A549 (cell line): ENCODE measurements at regions not wholly inside any gene's neighbourhood (a gene's known extent, or its start where the extent isn't known, plus 50 kb on each side); places are given as distances from the start of the nearest gene placed in this dataset.

Experiments
- ATAC-seq, 2 experiments: fragments of 200-7000 bp in 1 of 2; fragments of >200 bp in 1 of 2; cut with Nextera tagmentation in 1 of 2; cut with Tn5 transposase in 1 of 2; 3 replicates each; pipeline versions ENCODE4 v1.8.0 to v1.9.1; 2018 to 2020; ENCODE audit warnings: mild to moderate bottlenecking in 1 of 2, moderate library complexity in 1 of 2
- CTCF ChIA-PET: fragments of 300-600 bp; sonication (Branson Sonifier 250); formaldehyde crosslinking; extraction: SDS; loops from one replicate; lab custom pipeline; 2021; ENCODE audit warnings: antibody characterized with exemption, inconsistent platforms; lab: Yijun Ruan, JAX
- POLR2A ChIA-PET: fragments of 350-600 bp; formaldehyde crosslinking; extraction: SDS; loops from one replicate; lab custom pipeline; 2021; ENCODE audit warnings: antibody characterized with exemption, inconsistent platforms; lab: Yijun Ruan, JAX
- DNase-seq, 2 experiments: peaks; one replicate each; pipeline versions ENCODE4 v3.0.0 to v3.0.0-alpha.2; 2011 to 2016; ENCODE audit warnings: low read depth in 1 of 2, low spot score in 1 of 2
- FAIRE-seq: peaks from 2 replicates; lab custom pipeline; 2011; peaks lifted over from hg19 to GRCh38; lab: Jason Lieb, UNC
- H3K27ac ChIP-seq, 2 experiments: fragments of >200 bp; sonication (Bioruptor Twin); formaldehyde crosslinking; 3 replicates each; pipeline ENCODE4 v1.5.1; 2016 to 2017
- H3K4me1 ChIP-seq: fragments of >200 bp; sonication (Bioruptor Twin); formaldehyde crosslinking; 3 replicates; pipeline ENCODE4 v1.6.1; 2016
- H3K4me2 ChIP-seq: fragments of >200 bp; sonication (Bioruptor Twin); formaldehyde crosslinking; 3 replicates; pipeline ENCODE4 v1.6.1; 2016
- H3K4me3 ChIP-seq: fragments of >200 bp; sonication (Bioruptor Twin); formaldehyde crosslinking; 3 replicates; pipeline ENCODE4 v1.5.1; 2016
- H3K9me3 ChIP-seq: fragments of >200 bp; sonication (Bioruptor Twin); formaldehyde crosslinking; 3 replicates; pipeline ENCODE4 v1.6.1; 2016
- BHLHE40 ChIP-seq: IDR thresholded peaks from 2 replicates; pipeline ENCODE4 v1.6.1; 2012; ENCODE audit warnings: low read depth, low read length, inconsistent platforms
- CEBPB ChIP-seq, 2 experiments: fragments of >200 bp in 1 of 2; sonication (Bioruptor Twin) in 1 of 2; formaldehyde crosslinking in 1 of 2; IDR thresholded peaks; 2 replicates each; pipeline ENCODE4 v1.6.1; 2012 to 2016
- CHD2 ChIP-seq: fragments of 150-350 bp; IDR thresholded peaks from 2 replicates; pipeline ENCODE4 v1.6.1; 2014; ENCODE audit warnings: low read length; ENCODE audit not compliant: partially characterized antibody
- EHMT2 ChIP-seq: fragments of 200-600 bp; sonication (generic); IDR thresholded peaks from 2 replicates; pipeline ENCODE4 v1.6.1; 2016; ENCODE audit warnings: antibody characterized with exemption, low read depth, mild to moderate bottlenecking, moderate library complexity
- ESRRA ChIP-seq: fragments of 150-350 bp; IDR thresholded peaks from 2 replicates; pipeline ENCODE4 v1.6.1; 2014; ENCODE audit warnings: mild to moderate bottlenecking, low read length, borderline replicate concordance
- FOSB ChIP-seq: fragments of 250-450 bp; sonication (Bioruptor Pico); IDR thresholded peaks from 2 replicates; pipeline ENCODE4 v1.5.0; 2020; ENCODE audit warnings: mild to moderate bottlenecking, moderate library complexity
- FOXS1 ChIP-seq: fragments of 250-450 bp; sonication (Bioruptor Pico); IDR thresholded peaks from 2 replicates; pipeline ENCODE4 v1.5.0; 2020; ENCODE audit warnings: mild to moderate bottlenecking, moderate library complexity
- HDAC2 ChIP-seq: fragments of 200-600 bp; sonication (generic); IDR thresholded peaks from 2 replicates; pipeline ENCODE4 v1.6.1; 2016
- KDM5A ChIP-seq: fragments of 200-600 bp; sonication (generic); IDR thresholded peaks from 2 replicates; pipeline ENCODE4 v1.6.1; 2016; ENCODE audit warnings: antibody characterized with exemption, mild to moderate bottlenecking
- NR3C1 ChIP-seq: fragments of >200 bp; sonication (Bioruptor Twin); formaldehyde crosslinking; IDR thresholded peaks from 3 replicates; pipeline ENCODE4 v1.6.1; 2017
- RARB ChIP-seq: fragments of 250-450 bp; sonication (Bioruptor Pico); IDR thresholded peaks from 2 replicates; pipeline ENCODE4 v1.8.0; 2021; ENCODE audit warnings: mild to moderate bottlenecking, moderate library complexity
- SREBF2 ChIP-seq: fragments of 450-650 bp; IDR thresholded peaks from 2 replicates; pipeline ENCODE4 v1.6.1; 2014; ENCODE audit warnings: mild to moderate bottlenecking, moderate library complexity
- TFCP2L1 ChIP-seq: fragments of 250-450 bp; sonication (Bioruptor Pico); IDR thresholded peaks from 2 replicates; pipeline ENCODE4 v1.5.0; 2021; ENCODE audit warnings: mild to moderate bottlenecking
- WGBS: methylation state at CpG from one replicate; pipeline ENCODE4 v1.1.6; 2017; ENCODE audit errors: missing lambda C conversion rate; 5-methylcytosine and 5-hydroxymethylcytosine counted together
- TF ChIP-seq, protein P1 (sequence below): IDR thresholded peaks from 2 replicates; pipeline ENCODE4 v1.6.1; 2012; ENCODE audit warnings: low read depth, borderline replicate concordance
- TF ChIP-seq, protein P2 (sequence below): fragments of 450-650 bp; IDR thresholded peaks from 2 replicates; pipeline ENCODE4 v1.6.1; 2014; ENCODE audit warnings: antibody characterized with exemption
- TF ChIP-seq, protein P3 (sequence below): fragments of 150-350 bp; IDR thresholded peaks from 2 replicates; pipeline ENCODE4 v1.6.1; 2014; ENCODE audit warnings: low read depth, mild to moderate bottlenecking, low read length
- TF ChIP-seq, protein P4 (sequence below): IDR thresholded peaks from 2 replicates; pipeline ENCODE4 v1.6.1; 2012
- TF ChIP-seq, protein P5 (sequence below): IDR thresholded peaks from 2 replicates; pipeline ENCODE4 v1.6.1; 2012
- TF ChIP-seq, protein P6 (sequence below): fragments of 200-600 bp; sonication (generic); IDR thresholded peaks from 2 replicates; pipeline ENCODE4 v1.6.1; 2016; ENCODE audit warnings: antibody characterized with exemption, mild to moderate bottlenecking, moderate library complexity

DNA sequence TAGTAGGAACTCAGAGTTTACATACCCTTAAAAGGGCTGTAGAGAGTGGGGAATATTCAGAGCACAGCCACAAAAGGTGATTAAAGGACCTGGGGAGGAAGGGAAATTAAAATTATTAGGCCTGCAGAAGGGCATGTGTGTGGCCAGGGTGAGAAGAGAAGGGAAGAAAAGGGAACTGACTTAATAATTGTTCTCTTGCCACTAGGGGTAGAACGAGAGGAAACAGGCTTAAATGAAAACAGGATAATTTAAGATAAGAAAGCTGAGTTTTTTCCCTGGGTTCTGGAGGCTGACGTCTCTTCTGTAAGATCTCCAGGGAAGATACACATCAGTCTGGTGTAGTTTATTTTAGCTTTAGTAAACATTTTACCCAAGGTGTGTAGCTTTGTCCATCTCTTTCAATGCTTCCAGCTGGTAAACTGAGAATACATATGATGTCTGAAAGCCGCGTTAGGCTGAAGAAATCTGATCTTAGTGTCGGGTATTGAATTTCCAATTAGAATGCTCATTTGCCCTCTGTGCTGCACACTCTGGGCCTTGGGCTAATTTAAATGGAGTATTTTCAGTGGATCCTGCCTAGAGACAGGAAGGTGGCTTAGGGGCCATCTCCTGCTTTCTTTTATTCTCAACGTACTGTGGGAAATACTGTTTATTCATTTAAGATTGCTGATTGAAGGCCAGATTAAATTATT is 416.8 kb downstream of the TMEM38B start:
- Histone ChIP-seq H3K4me2 (no peak overlapping the region), H3K27ac (no peak overlapping the region)
- CTCF ChIA-PET: interaction anchor here (1.0 kb wide), 1 partner anchor 9 kb away, joined by 3 read pairs; no protein-coding TSS in a partner anchor
- DNase-seq: no peak
- POLR2A ChIA-PET: no interaction called here
- TF ChIP-seq, protein P1, sequence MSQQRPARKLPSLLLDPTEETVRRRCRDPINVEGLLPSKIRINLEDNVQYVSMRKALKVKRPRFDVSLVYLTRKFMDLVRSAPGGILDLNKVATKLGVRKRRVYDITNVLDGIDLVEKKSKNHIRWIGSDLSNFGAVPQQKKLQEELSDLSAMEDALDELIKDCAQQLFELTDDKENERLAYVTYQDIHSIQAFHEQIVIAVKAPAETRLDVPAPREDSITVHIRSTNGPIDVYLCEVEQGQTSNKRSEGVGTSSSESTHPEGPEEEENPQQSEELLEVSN: no peak
- no peak for TF ChIP-seq CEBPB (IDR thresholded peaks at IDR 0.05)
- TF ChIP-seq, protein P2, sequence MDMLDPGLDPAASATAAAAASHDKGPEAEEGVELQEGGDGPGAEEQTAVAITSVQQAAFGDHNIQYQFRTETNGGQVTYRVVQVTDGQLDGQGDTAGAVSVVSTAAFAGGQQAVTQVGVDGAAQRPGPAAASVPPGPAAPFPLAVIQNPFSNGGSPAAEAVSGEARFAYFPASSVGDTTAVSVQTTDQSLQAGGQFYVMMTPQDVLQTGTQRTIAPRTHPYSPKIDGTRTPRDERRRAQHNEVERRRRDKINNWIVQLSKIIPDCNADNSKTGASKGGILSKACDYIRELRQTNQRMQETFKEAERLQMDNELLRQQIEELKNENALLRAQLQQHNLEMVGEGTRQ: no peak
- TF ChIP-seq, all 56 proteins: peak for 0
- ATAC-seq (no peak), FAIRE-seq (no peak)
- H3K9me3 ChIP-seq: no peaks in the 10 kb centered on the region
- 15% methylated on average over 6 of the region's 6 CpGs for WGBS
- H3K4me3 ChIP-seq: no peak overlapping the region
- no peaks in the 10 kb centered on the region for H3K4me1 ChIP-seq

DNA sequence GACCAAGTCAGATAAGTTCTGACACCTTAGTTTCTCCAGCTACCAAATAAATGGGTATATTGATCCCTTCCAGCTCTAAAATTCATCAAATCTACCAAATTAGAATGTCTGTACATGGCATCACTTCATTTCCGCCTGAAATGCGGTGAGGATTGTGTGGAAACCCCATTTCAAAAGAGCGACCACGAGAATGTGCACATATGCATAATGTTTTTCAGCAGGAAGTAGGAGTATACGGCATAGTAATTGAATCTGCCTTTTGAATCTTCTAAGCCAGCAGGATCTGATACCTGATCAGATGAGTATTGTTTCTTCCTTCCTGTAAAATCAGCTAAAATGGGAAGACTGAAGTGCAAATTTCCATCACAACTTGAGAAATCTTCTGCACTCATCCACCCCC is 418.6 kb downstream of the TMEM38B start:
- Histone ChIP-seq H3K9me3 (no peaks in the 10 kb centered on the region), H3K4me3 (no peak overlapping the region), H3K4me2 (no peak overlapping the region), H3K27ac (no peak overlapping the region), H3K4me1 (no peaks in the 10 kb centered on the region)
- CTCF ChIA-PET: no interaction called here
- ATAC-seq (no peak), FAIRE-seq (no peak), DNase-seq (no peak)
- WGBS: 15% methylated on average over 5 of the region's 5 CpGs
- no peak for TF ChIP-seq EHMT2
- TF ChIP-seq, protein P3, sequence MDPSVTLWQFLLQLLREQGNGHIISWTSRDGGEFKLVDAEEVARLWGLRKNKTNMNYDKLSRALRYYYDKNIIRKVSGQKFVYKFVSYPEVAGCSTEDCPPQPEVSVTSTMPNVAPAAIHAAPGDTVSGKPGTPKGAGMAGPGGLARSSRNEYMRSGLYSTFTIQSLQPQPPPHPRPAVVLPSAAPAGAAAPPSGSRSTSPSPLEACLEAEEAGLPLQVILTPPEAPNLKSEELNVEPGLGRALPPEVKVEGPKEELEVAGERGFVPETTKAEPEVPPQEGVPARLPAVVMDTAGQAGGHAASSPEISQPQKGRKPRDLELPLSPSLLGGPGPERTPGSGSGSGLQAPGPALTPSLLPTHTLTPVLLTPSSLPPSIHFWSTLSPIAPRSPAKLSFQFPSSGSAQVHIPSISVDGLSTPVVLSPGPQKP: no peak
- TF ChIP-seq, protein P2: no peak
- no peak for TF ChIP-seq CEBPB (IDR thresholded peaks at IDR 0.05)
- POLR2A ChIA-PET: no interaction called here

DNA sequence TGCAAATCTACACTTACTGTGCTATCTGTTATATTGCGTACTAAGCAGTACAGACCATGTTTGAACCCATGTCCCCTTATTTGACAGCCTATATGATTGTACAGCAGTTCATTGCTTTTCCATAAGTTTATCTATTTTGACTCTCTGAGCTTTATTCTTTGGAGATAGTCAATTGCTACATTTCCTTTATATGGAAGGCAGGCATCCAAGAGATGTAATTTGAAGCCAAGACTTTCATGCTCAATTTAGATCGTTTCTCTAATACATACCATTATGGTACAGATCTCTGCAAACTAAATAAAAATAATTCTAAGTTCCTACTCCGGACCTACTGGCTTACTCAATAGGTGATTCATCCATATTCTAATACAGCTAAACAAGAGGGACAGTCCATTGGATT is 424.8 kb downstream of the TMEM38B start:
- Histone ChIP-seq H3K4me1 (no peaks in the 10 kb centered on the region), H3K4me3 (no peak overlapping the region), H3K9me3 (no peaks in the 10 kb centered on the region), H3K27ac (no peak overlapping the region), H3K4me2 (no peak overlapping the region)
- ChIA-PET POLR2A (no interaction called here), CTCF (interaction anchor here (0.7 kb wide), 1 partner anchor 27 kb away, joined by 3 read pairs; no protein-coding TSS in a partner anchor)
- DNase-seq: no peak
- TF ChIP-seq BHLHE40 (no peak), CEBPB (IDR thresholded peaks at IDR 0.05) (no peak), SREBF2 (no peak), TFCP2L1 (CRISPR knock-in tag) (no peak), FOXS1 (no peak), NR3C1 (no peak), HDAC2 (no peak)
- TF ChIP-seq, protein P3: no peak
- TF ChIP-seq, protein P4, sequence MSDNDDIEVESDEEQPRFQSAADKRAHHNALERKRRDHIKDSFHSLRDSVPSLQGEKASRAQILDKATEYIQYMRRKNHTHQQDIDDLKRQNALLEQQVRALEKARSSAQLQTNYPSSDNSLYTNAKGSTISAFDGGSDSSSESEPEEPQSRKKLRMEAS: no peak
- 2% methylated on average over 3 of the region's 3 CpGs for WGBS
- no peak for FAIRE-seq
- no peak for ATAC-seq

DNA sequence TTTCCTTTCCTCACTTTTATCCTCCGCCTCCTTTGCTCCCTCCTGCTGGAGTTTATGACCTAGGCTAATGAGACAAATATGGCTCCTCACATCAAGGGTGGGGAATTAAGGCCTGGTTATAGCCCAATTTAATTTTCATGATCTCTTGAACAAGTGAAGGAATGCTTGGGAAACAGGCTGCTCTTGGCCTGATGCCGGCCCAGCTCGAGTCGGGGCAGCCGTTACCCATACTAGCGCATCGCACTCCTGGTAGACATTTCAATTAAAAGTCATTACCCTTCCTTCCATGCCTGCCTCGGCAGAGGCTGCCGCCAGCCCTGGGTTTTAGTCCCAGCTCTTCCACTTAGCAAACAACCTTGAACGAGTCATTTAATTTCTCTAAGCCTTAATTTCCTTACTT is 425.7 kb downstream of the TMEM38B start:
- CTCF ChIA-PET: no interaction called here
- Histone ChIP-seq H3K4me1 (no peaks in the 10 kb centered on the region), H3K4me2 (no peak overlapping the region), H3K27ac (no peak overlapping the region), H3K4me3 (no peak overlapping the region), H3K9me3 (no peaks in the 10 kb centered on the region)
- 47% methylated on average over 10 of the region's 10 CpGs for WGBS
- FAIRE-seq (no peak), DNase-seq (no peak), ATAC-seq (no peak)
- POLR2A ChIA-PET: no interaction called here
- TF ChIP-seq CHD2 (no peak), FOSB (CRISPR knock-in tag) (no peak), RARB (no peak), KDM5A (no peak), ESRRA (no peak)
- TF ChIP-seq, protein P5, sequence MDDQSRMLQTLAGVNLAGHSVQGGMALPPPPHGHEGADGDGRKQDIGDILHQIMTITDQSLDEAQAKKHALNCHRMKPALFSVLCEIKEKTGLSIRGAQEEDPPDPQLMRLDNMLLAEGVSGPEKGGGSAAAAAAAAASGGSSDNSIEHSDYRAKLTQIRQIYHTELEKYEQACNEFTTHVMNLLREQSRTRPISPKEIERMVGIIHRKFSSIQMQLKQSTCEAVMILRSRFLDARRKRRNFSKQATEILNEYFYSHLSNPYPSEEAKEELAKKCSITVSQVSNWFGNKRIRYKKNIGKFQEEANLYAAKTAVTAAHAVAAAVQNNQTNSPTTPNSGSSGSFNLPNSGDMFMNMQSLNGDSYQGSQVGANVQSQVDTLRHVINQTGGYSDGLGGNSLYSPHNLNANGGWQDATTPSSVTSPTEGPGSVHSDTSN: no peak
- TF ChIP-seq, protein P6, sequence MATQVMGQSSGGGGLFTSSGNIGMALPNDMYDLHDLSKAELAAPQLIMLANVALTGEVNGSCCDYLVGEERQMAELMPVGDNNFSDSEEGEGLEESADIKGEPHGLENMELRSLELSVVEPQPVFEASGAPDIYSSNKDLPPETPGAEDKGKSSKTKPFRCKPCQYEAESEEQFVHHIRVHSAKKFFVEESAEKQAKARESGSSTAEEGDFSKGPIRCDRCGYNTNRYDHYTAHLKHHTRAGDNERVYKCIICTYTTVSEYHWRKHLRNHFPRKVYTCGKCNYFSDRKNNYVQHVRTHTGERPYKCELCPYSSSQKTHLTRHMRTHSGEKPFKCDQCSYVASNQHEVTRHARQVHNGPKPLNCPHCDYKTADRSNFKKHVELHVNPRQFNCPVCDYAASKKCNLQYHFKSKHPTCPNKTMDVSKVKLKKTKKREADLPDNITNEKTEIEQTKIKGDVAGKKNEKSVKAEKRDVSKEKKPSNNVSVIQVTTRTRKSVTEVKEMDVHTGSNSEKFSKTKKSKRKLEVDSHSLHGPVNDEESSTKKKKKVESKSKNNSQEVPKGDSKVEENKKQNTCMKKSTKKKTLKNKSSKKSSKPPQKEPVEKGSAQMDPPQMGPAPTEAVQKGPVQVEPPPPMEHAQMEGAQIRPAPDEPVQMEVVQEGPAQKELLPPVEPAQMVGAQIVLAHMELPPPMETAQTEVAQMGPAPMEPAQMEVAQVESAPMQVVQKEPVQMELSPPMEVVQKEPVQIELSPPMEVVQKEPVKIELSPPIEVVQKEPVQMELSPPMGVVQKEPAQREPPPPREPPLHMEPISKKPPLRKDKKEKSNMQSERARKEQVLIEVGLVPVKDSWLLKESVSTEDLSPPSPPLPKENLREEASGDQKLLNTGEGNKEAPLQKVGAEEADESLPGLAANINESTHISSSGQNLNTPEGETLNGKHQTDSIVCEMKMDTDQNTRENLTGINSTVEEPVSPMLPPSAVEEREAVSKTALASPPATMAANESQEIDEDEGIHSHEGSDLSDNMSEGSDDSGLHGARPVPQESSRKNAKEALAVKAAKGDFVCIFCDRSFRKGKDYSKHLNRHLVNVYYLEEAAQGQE: no peak
